GM18499 (cell line): ENCODE measurements at regions not wholly inside any gene's neighbourhood (a gene's known extent, or its start where the extent isn't known, plus 50 kb on each side); places are given as distances from the start of the nearest gene placed in this dataset.

Source experiments
- ATAC-seq: cut with Tn5 transposase; IDR thresholded peaks from one replicate; pipeline ENCODE4 v1.9.1; 2021; ENCODE audit warnings: moderate number of reproducible peaks; ENCODE audit not compliant: insufficient read depth, unreplicated experiment

GRCh38 chr2:16869711-16870110, 204.1 kb upstream of the CYRIA start:
- ATAC-seq = no peak

DNA sequence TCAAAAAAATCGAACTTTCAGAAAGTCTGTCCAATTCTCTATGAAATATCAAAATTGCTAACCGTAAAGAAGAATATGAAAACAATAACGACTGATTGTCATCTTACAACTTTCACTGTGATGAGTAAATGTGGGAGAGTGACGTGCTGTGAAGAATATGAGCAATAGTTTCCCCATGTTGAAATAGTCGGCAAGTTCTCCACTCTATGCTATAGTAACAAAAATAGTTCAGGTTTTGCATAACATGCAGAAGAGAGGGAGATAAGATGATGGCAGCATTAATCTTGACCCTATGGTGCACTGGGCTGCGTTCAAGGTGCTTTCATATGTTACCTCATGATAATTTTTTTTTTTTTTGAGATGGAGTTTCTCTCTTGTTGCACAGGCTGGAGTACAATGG, 196.8 kb upstream of the CYRIA start:
- ATAC-seq = no peak

DNA sequence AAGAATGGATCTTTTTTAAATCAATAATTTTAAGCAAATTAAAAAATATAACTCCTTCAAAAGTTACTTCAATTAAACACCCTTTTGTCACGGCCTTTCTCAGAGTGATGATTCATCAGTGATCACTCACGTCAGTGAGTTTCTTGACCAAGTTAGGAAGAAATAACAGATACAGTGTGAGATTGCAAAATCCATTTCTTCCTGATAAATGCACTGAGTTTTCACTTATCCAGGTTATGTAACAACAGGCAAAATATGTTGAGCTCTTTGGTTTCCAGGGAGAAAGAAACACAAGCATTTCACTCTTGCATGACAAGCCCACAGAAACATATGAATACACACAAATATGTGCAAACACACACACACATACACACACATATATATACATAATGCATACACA, 195.9 kb upstream of the CYRIA start:
- no peak for ATAC-seq

DNA sequence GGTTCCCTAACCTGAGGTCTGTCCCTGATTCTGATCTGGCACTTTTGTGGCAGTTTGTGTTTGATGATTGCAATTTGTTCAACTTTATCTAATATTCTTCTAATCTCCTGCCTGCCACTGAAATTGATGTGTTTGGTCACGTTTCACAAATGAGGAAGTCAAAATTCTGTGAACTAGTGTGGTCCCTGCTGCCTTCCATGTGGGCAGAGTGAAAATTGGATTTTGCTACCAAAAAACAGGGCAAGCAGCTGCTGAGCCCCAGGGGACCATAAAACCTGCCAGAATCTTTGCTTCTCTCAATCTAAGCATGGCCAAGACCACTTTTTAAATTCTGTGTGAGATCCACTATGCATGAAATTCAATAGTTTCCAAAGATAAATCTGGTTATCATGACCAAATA, 195.5 kb upstream of the CYRIA start:
- ATAC-seq = no peak

- ATAC-seq = no peak
Observed at GRCh38 chr2:16860627-16861026, 195.0 kb upstream of the CYRIA start.

DNA sequence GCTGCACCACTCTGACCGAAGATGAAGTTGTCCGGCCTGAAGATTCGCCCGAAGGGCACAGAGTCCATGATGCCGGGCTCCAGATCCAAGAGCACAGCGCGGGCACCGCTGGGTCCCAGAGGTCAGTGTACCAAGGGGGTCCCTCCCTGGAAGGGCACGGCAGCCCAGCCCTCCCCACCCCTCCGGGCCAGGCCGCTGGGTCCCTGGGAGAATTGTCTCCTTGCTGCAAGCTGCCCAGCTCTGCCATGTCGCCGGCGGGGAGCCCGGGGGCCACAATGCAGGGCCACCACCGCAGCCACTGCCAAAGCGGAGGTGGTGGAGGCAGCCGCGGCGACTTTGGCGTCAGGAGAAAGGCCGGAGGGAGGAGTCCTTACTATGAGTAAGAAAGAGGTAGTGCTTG, 189.5 kb upstream of the CYRIA start:
- ATAC-seq = no peak

GRCh38 chr2:16853088-16853487, 187.5 kb upstream of the CYRIA start:
- ATAC-seq = no peak

GRCh38 chr2:16852651-16853050, 187.0 kb upstream of the CYRIA start:
- no peak for ATAC-seq

DNA sequence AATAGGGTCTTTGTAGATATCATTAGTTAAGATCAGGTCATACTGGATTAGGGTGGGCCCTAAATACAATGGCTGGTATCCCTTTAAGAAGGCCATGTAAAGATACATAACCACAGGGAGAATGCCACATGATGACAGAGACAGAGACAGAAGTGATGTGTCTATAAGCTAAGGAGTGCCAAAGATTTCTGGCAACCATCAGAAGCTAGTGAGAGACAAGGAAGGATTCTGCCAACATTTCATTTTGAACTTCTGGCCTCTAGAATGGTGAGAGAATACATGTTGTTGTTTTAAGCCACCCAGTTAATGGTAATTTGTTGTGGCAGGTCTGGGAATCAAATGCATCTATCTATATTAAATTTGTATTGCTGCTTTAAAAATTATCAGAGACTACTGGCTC, 185.5 kb upstream of the CYRIA start:
- no peak for ATAC-seq

DNA sequence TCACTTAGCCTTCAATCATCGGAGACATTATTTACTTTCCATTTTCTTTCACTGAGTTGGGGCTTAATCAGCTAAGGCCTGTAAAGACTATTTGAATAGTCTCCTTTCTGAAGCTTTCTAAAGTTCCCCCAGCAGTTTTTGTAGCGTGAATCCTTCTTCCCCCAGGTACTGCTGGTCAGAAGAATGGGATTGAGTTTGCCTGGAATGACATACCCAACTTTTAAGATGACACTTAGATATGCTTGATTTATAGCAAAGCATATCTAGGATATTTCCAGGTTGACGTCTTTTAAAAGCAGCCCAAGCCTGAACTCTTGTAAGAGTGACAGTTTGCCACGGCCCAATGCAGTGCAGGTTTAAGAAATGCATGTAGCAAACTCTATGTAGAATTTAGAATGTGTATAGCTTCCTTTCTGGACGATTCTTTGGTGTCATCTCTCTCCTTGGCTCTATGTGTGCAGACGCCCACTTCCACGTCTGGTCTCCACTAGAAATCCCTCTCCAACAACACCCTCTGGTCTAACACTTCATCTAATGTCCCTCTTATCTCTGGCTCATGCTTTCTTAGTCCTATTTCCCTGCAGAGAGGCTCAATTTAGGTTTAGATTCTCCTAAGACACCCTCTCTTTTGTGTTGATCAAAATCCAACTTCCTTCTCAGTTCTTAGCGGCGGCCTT, 175.0 kb upstream of the CYRIA start:
- ATAC-seq = no peak

GRCh38 chr2:16832910-16833309, 167.3 kb upstream of the CYRIA start:
- ATAC-seq = no peak

DNA sequence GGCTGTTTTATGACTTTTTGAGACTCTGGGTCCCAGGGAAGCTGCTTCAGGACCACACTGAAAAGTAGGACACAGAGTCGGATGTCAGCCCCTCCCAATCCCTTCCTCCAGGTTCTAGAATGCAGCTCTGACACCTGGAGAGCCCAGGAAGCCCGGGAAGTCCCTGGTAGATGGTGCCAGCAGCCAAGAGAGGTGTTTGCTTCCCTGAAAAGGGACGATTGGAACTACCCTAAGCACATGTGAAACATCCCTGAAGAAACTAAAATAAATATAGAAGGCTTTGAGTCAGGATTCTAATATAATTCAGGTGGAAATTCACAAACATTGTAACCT, 163.2 kb upstream of the CYRIA start:
- no peak for ATAC-seq

DNA sequence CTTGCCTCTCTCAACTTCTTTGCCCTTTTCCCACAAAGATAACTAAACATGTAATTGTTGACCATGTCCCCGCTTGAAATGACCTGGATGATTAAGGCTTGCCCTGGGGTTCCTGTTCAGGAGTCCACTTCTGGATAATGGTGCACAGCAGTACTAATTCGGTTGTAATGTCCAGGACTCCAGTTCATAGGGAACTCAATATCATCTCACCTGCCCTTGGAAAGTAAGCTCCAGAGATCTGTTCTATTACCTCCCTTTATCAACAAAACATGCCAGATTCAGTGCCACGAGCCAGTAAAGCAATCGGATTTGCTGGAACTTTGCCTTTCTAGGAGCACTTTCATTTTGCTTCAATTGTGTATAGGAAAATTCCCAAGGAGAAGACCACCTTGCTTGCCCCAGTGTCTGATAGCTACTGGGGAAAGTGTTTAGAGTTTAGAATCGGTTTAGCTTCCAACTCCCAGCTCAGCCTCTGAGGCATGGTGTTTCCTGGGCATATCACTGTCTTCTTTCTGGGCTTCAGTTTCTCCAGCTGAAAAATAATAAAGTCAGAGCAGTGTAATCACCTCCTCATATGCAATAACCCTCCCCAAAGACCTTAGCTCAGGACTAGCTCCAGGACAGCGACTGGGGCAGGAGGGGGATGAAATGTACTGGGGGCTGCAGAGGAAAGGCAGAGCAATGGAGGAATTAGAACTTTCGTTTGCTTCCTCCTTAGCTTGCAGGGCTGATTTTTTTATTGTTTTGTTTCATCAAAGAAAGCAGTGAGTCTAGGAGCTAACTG, 162.6 kb upstream of the CYRIA start:
- no peak for ATAC-seq

DNA sequence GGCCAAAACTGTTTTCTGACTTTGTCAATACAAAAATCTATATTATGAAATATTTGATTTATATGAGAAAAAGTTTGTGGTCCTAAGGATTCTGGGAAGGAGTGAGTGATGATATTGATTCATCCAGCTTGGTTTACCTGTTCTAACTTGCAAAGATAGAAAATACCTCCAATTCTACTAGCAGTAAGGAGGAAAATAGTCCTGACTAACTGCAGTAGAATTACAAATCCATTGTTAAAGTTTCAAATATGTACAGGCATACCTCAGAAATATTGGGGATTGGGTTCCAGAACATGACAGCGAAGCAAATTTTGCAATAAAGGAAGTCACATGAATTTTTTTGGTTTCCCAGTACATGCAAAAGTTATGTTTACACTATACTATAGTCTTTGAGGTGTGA, 158.8 kb upstream of the CYRIA start:
- ATAC-seq = no peak

DNA sequence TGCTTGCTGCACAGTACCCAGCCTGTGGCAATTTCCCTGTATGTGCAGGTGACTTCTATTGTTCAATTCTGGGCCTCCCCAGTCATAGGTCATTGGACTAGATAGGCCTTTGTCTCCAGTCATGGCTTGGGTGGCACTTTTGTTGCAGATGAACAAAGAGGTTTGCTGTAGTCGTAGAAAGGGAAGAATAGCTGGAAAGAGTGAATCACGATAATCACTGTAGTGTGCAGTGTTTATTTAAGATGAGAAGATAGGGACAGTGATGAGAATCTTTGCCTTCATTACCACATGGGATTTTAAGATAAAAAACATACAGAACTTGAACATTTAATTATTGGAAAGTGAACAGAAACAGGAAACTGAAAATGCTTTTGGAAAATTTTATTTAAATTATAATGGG, 156.1 kb upstream of the CYRIA start:
- no peak for ATAC-seq

DNA sequence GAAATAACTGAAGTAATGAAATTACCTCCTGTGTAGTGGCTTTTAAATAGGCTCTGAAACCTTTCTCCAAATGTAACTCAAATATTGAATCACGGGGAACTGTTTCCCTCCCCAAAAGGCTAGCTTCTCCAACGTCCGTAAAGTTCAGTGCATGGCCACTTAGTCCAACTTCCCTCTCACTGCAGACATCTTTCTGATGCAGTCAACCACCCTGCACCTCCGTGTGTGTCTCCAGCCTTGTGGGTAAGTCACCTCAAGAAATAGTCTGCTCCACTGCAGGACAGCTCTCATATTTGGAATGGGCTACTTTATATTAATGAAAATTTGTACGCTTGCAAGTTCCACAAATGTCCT, 152.5 kb upstream of the CYRIA start:
- ATAC-seq = no peak

- ATAC-seq = no peak
Observed at GRCh38 chr2:16817305-16818202, 151.9 kb upstream of the CYRIA start.

GRCh38 chr2:16816522-16816921, 150.9 kb upstream of the CYRIA start:
- ATAC-seq = no peak

GRCh38 chr2:16816016-16816415, 150.4 kb upstream of the CYRIA start:
- ATAC-seq = no peak

DNA sequence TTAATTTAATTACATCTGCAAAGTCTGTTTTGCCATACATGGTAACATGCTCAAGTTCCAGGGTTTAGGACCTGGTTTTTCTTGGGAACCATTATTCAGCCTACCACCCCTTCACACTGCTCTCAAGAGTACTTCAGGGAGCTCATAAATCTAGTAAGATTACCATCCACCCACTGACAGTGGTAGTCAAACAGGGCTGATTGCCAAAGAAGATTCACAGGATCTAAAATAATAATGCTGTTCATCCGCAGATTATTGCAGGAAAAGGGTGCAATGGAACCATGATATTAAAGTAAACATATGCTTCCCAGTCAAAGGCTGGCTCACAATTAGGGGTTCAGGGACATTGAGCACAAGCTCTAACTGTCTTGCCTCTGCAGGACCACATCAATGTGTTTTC, 148.0 kb upstream of the CYRIA start:
- no peak for ATAC-seq

GRCh38 chr2:16798472-16798871, 132.8 kb upstream of the CYRIA start:
- ATAC-seq = no peak
